CD14-positive monocyte (primary cell): ENCODE measurements at regions not wholly inside any gene's neighbourhood (a gene's known extent, or its start where the extent isn't known, plus 50 kb on each side); places are given as distances from the start of the nearest gene placed in this dataset.

Experiments used
- DNase-seq, 3 donors: peaks; one replicate each; pipeline ENCODE4 v3.0.0-alpha.2; 2011 to 2022
- H2AFZ ChIP-seq: 2 replicates; pipeline ENCODE4 v1.6.0; 2012; ENCODE audit warnings: mild to moderate bottlenecking, low read depth, low read length, inconsistent platforms; ENCODE audit not compliant: insufficient read depth, poor library complexity, severe bottlenecking
- H3K27ac ChIP-seq, 2 donors: 1 replicate in 1 of 2; 2 replicates in 1 of 2; pipeline ENCODE4 v1.5.1; 2012 to 2013; ENCODE audit warnings: low read length in 2 of 2, control low read depth in 1 of 2, inconsistent platforms in 1 of 2, low read depth in 1 of 2, mild to moderate bottlenecking in 1 of 2
- H3K27me3 ChIP-seq, 2 donors: one replicate each; pipeline versions ENCODE4 v1.6.0 to v1.6.1; 2011 to 2013; ENCODE audit warnings: low read length in 2 of 2; ENCODE audit not compliant: control insufficient read depth in 2 of 2, insufficient read depth in 2 of 2
- H3K36me3 ChIP-seq, 2 donors: replicated peaks in 1 of 2; 1 replicate in 1 of 2; 2 replicates in 1 of 2; pipeline versions ENCODE4 v1.5.1 to v1.6.1; 2012 to 2013; ENCODE audit warnings: low read length in 2 of 2, control low read depth in 1 of 2, inconsistent platforms in 1 of 2, mild to moderate bottlenecking in 1 of 2; ENCODE audit not compliant: insufficient read depth in 2 of 2, control insufficient read depth in 1 of 2
- H3K4me1 ChIP-seq, 2 donors: 1 replicate in 1 of 2; 2 replicates in 1 of 2; pipeline versions ENCODE4 v1.5.1 to v1.6.1; 2012 to 2013; ENCODE audit warnings: low read length in 2 of 2, control low read depth in 1 of 2, inconsistent platforms in 1 of 2, mild to moderate bottlenecking in 1 of 2, moderate library complexity in 1 of 2; ENCODE audit not compliant: insufficient read depth in 2 of 2, control insufficient read depth in 1 of 2
- H3K4me2 ChIP-seq: replicated peaks from 2 replicates; pipeline ENCODE3; 2012; ENCODE audit warnings: low read length, moderate library complexity, mild to moderate bottlenecking; ENCODE audit not compliant: poor library complexity, severe bottlenecking; ENCODE audit errors: extremely low read depth
- H3K4me3 ChIP-seq, 3 experiments: fragments of 200-600 bp in 1 of 3; sonication (generic) in 1 of 3; replicated peaks in 1 of 3; 1 replicate in 2 of 3; 2 replicates in 1 of 3; pipeline ENCODE4 v1.5.1; 2011 to 2013; ENCODE audit warnings: low read length in 3 of 3, mild to moderate bottlenecking in 3 of 3, control low read depth in 2 of 3, low read depth in 2 of 3, inconsistent platforms in 1 of 3, moderate library complexity in 1 of 3
- H3K79me2 ChIP-seq: 2 replicates; pipeline ENCODE4 v1.6.0; 2012; ENCODE audit warnings: mild to moderate bottlenecking, control low read depth, inconsistent platforms, low read length, moderate library complexity; ENCODE audit not compliant: insufficient read depth
- H3K9ac ChIP-seq: 2 replicates; pipeline ENCODE4 v1.6.0; 2017; ENCODE audit warnings: low read length, mild to moderate bottlenecking; ENCODE audit not compliant: insufficient read depth, poor library complexity, severe bottlenecking
- H3K9me3 ChIP-seq, 2 donors: replicated peaks in 1 of 2; 1 replicate in 1 of 2; 2 replicates in 1 of 2; pipeline versions ENCODE4 v1.5.1 to v1.6.1; 2012 to 2013; ENCODE audit warnings: low read length in 2 of 2, control low read depth in 1 of 2; ENCODE audit not compliant: control insufficient read depth in 1 of 2, insufficient read depth in 1 of 2
- H4K20me1 ChIP-seq: 2 replicates; pipeline ENCODE4 v1.6.0; 2012; ENCODE audit warnings: mild to moderate bottlenecking, low read length, control low read depth, moderate library complexity; ENCODE audit not compliant: insufficient read depth
- H3K27ac Mint-ChIP-seq, 7 donors: one replicate each; pipeline ENCODE4 v1.8.0; 2020; ENCODE audit warnings: mild to moderate bottlenecking in 7 of 7, mixed read lengths in 7 of 7, moderate library complexity in 6 of 7, inconsistent platforms in 2 of 7
- H3K27me3 Mint-ChIP-seq, 3 donors: one replicate each; pipeline ENCODE4 v1.8.0; 2021 to 2022; ENCODE audit warnings: low read depth in 3 of 3, mild to moderate bottlenecking in 3 of 3, mixed read lengths in 3 of 3, moderate library complexity in 3 of 3, inconsistent platforms in 1 of 3
- H3K36me3 Mint-ChIP-seq, 2 donors: one replicate each; pipeline ENCODE4 v1.8.0; 2020; ENCODE audit warnings: mixed read lengths in 2 of 2, inconsistent platforms in 1 of 2, mild to moderate bottlenecking in 1 of 2
- H3K4me1 Mint-ChIP-seq: one replicate; pipeline ENCODE4 v1.8.0; 2020; ENCODE audit warnings: mild to moderate bottlenecking, mixed read lengths
- H3K4me3 Mint-ChIP-seq, 2 donors: one replicate each; pipeline ENCODE4 v1.8.0; 2020; ENCODE audit warnings: mild to moderate bottlenecking in 2 of 2, mixed read lengths in 2 of 2, moderate library complexity in 1 of 2
- H3K9me3 Mint-ChIP-seq, 7 donors: one replicate each; pipeline ENCODE4 v1.8.0; 2020 to 2022; ENCODE audit warnings: mixed read lengths in 7 of 7, mild to moderate bottlenecking in 6 of 7, moderate library complexity in 6 of 7, inconsistent platforms in 2 of 7
- WGBS: methylation state at CpG from one replicate; pipeline ENCODE4 v1.1.5; 2013; ENCODE audit warnings: missing lambda C conversion rate; ENCODE audit not compliant: insufficient coverage; 5-methylcytosine and 5-hydroxymethylcytosine counted together
- intact Hi-C, 2 donors: fragments of 100-400 bp; cut with micrococcal nuclease; formaldehyde crosslinking; loops; one replicate each; pipeline versions ENCODE4 v1.15.0 to v1.15.1; 2023
- TF ChIP-seq, protein P1 (sequence below): fragments of 200-600 bp; IDR thresholded peaks from one replicate; pipeline ENCODE4 v1.8.0; 2022; ENCODE audit warnings: antibody characterized with exemption, mild to moderate bottlenecking

GRCh38 chr4:14035076-14035475 lies 407.6 kb upstream of the BOD1L1 start:
- H3K4me2 ChIP-seq: no peak overlapping the region
- no peaks in the 10 kb centered on the region for H3K4me1 Mint-ChIP-seq
- no CpG with 5 or more reads among the region's 2 CpGs for WGBS

DNA sequence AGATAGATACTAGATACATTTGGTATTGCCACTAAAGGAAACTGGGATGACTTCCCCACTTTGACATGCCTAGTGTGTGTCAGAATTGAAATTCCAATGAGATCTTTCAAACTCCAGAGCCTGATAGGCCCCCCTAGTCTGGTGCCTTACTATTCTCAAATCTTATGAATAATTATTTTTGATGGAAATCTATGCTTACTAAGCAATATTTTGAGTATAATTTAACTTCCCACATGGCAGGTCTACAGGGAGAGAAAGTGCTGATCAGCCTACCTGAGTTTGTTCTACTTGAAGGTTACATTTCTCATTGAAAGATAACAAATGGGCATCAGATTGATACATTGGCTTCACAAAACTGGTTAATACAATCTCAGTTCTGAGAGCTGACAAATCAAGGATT lies 415.7 kb upstream of the BOD1L1 start:
- H3K9me3 Mint-ChIP-seq: peaks cover 0 to 7% (median 0%) of the 10 kb centered on the region in 7 donors
- no peaks in the 10 kb centered on the region for H3K4me1 Mint-ChIP-seq
- Histone ChIP-seq H3K9ac (no peak overlapping the region), H3K27me3 (no peaks in the 10 kb centered on the region), H3K79me2 (no peaks in the 10 kb centered on the region), H4K20me1 (no peaks in the 10 kb centered on the region), H3K9me3 (no peaks in the 10 kb centered on the region), H2AFZ (no peak overlapping the region), H3K4me3 (no peak overlapping the region), H3K36me3 (no peaks in the 10 kb centered on the region), H3K4me1 (no peaks in the 10 kb centered on the region), H3K27ac (no peak overlapping the region), H3K4me2 (no peak overlapping the region)
- intact Hi-C loops: no loop called here
- TF ChIP-seq, protein P1, sequence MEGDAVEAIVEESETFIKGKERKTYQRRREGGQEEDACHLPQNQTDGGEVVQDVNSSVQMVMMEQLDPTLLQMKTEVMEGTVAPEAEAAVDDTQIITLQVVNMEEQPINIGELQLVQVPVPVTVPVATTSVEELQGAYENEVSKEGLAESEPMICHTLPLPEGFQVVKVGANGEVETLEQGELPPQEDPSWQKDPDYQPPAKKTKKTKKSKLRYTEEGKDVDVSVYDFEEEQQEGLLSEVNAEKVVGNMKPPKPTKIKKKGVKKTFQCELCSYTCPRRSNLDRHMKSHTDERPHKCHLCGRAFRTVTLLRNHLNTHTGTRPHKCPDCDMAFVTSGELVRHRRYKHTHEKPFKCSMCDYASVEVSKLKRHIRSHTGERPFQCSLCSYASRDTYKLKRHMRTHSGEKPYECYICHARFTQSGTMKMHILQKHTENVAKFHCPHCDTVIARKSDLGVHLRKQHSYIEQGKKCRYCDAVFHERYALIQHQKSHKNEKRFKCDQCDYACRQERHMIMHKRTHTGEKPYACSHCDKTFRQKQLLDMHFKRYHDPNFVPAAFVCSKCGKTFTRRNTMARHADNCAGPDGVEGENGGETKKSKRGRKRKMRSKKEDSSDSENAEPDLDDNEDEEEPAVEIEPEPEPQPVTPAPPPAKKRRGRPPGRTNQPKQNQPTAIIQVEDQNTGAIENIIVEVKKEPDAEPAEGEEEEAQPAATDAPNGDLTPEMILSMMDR: no peak
- no peak overlapping the region for H3K27ac Mint-ChIP-seq
- no peaks in the 10 kb centered on the region for H3K27me3 Mint-ChIP-seq
- DNase-seq: no peak
- H3K36me3 Mint-ChIP-seq: no peaks in the 10 kb centered on the region
- H3K4me3 Mint-ChIP-seq: no peak overlapping the region

More at GRCh38 chr4:14035076-14035475, 407.6 kb upstream of the BOD1L1 start:
- Histone ChIP-seq H2AFZ (no peak overlapping the region), H3K4me3 (no peak overlapping the region), H3K27ac (no peak overlapping the region), H3K9ac (no peak overlapping the region), H3K36me3 (no peaks in the 10 kb centered on the region), H4K20me1 (no peaks in the 10 kb centered on the region), H3K79me2 (no peaks in the 10 kb centered on the region), H3K27me3 (no peaks in the 10 kb centered on the region), H3K4me1 (no peaks in the 10 kb centered on the region), H3K9me3 (no peaks in the 10 kb centered on the region)
- no peak overlapping the region for H3K27ac Mint-ChIP-seq
- peaks cover 0 to 6% (median 1%) of the 10 kb centered on the region in 3 donors for H3K27me3 Mint-ChIP-seq
- TF ChIP-seq, protein P1: no peak
- peaks cover 0 to 3% (median 2%) of the 10 kb centered on the region in 7 donors for H3K9me3 Mint-ChIP-seq
- no peaks in the 10 kb centered on the region for H3K36me3 Mint-ChIP-seq
- no peak overlapping the region for H3K4me3 Mint-ChIP-seq
- DNase-seq: no peak
- intact Hi-C loops: no loop called here
